ENCODE measurements at regions not wholly inside any gene's neighbourhood (a gene's known extent, or its start where the extent isn't known, plus 50 kb on each side); places are given as distances from the start of the nearest gene placed in this dataset.

DNA sequence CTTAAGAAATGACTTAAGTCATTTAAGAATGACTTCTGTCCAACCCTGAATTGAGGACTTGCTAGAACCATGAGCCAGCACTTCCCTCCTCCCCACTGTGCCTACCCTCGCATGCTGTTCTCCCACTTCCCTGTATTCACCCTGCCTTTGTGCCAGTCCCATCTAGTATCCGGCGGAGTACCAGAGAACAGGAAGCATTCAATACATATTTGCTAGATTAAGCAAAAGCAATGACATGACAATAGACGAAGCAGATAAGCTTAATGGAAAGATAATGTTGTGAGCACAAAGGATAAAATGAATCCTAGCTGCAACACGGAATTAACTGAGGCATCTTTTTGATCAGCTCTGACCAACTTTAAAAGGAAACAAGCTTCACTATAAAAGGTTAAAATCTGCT is 328.5 kb downstream of the TDRD15 start:
- Histone ChIP-seq H3K4me3 (ENCODE audit: low read length) (no peak overlapping the region), H3K27ac (ENCODE audit: low read length) (no peak overlapping the region), H3K9me3 (ENCODE audit: control insufficient read depth, insufficient read depth, low read length) (no peaks in the 10 kb centered on the region), H3K36me3 (ENCODE audit: control insufficient read depth, insufficient read depth, low read length) (no peaks in the 10 kb centered on the region), H3K27me3 (ENCODE audit: control insufficient read depth, insufficient read depth, low read length) (no peaks in the 10 kb centered on the region), H3K4me1 (ENCODE audit: control insufficient read depth, insufficient read depth, low read length) (no peaks in the 10 kb centered on the region)
- H3K36me3 Mint-ChIP-seq = no peaks in the 10 kb centered on the region
- no peaks in the 10 kb centered on the region for H3K4me1 Mint-ChIP-seq
- 28% methylated on average over 5 of the region's 5 CpGs for WGBS (ENCODE audit: insufficient coverage)
- DNase-seq (no peak), ATAC-seq (no peak)
- peaks cover 4 to 8% of the 10 kb centered on the region in 2 donors for H3K9me3 Mint-ChIP-seq
- TF ChIP-seq, protein P1, sequence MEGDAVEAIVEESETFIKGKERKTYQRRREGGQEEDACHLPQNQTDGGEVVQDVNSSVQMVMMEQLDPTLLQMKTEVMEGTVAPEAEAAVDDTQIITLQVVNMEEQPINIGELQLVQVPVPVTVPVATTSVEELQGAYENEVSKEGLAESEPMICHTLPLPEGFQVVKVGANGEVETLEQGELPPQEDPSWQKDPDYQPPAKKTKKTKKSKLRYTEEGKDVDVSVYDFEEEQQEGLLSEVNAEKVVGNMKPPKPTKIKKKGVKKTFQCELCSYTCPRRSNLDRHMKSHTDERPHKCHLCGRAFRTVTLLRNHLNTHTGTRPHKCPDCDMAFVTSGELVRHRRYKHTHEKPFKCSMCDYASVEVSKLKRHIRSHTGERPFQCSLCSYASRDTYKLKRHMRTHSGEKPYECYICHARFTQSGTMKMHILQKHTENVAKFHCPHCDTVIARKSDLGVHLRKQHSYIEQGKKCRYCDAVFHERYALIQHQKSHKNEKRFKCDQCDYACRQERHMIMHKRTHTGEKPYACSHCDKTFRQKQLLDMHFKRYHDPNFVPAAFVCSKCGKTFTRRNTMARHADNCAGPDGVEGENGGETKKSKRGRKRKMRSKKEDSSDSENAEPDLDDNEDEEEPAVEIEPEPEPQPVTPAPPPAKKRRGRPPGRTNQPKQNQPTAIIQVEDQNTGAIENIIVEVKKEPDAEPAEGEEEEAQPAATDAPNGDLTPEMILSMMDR (IDR thresholded peaks at IDR 0.05) = no peak
- intact Hi-C loops (cut with micrococcal nuclease) = no loop called here
- no peak overlapping the region for H3K4me3 Mint-ChIP-seq
- no peaks in the 10 kb centered on the region for H3K27me3 Mint-ChIP-seq (ENCODE audit: low read depth in 2 of 2)
- no peak overlapping the region for H3K27ac Mint-ChIP-seq

DNA sequence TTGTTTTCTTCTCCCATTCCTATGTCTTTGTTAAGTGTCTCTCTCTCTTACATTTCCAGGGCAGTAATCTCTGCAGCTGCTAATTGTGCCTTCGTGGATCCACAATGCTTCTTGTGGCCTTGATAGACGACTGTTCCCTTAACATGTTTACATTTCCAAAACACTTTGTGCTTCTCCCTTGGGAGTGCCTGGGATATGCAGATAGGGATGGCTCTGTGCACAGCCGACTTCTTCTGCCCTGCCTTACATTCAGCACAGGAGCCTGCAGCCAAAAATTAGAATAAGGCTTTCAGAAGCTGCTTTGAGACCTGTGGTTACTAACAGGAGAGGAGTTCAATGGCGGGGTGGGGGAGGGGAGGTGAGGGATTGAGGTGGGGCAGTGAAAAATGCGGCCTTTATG is 328.9 kb downstream of the TDRD15 start:
- no peaks in the 10 kb centered on the region for H3K27me3 Mint-ChIP-seq (ENCODE audit: low read depth in 2 of 2)
- TF ChIP-seq, protein P1 (IDR thresholded peaks at IDR 0.05) = no peak
- no peaks in the 10 kb centered on the region for H3K36me3 Mint-ChIP-seq
- H3K27ac Mint-ChIP-seq = no peak overlapping the region
- Histone ChIP-seq H3K4me1 (ENCODE audit: control insufficient read depth, insufficient read depth, low read length) (no peaks in the 10 kb centered on the region), H3K9me3 (ENCODE audit: control insufficient read depth, insufficient read depth, low read length) (no peaks in the 10 kb centered on the region), H3K27ac (ENCODE audit: low read length) (no peak overlapping the region), H3K4me3 (ENCODE audit: low read length) (no peak overlapping the region), H3K27me3 (ENCODE audit: control insufficient read depth, insufficient read depth, low read length) (no peaks in the 10 kb centered on the region), H3K36me3 (ENCODE audit: control insufficient read depth, insufficient read depth, low read length) (no peaks in the 10 kb centered on the region)
- ATAC-seq = no peak
- no peak for DNase-seq
- no peak overlapping the region for H3K4me3 Mint-ChIP-seq
- H3K9me3 Mint-ChIP-seq = peaks cover 2 to 8% of the 10 kb centered on the region in 2 donors
- WGBS (ENCODE audit: insufficient coverage) = 38% methylated on average over 5 of the region's 5 CpGs
- no peaks in the 10 kb centered on the region for H3K4me1 Mint-ChIP-seq
- intact Hi-C loops (cut with micrococcal nuclease) = no loop called here

DNA sequence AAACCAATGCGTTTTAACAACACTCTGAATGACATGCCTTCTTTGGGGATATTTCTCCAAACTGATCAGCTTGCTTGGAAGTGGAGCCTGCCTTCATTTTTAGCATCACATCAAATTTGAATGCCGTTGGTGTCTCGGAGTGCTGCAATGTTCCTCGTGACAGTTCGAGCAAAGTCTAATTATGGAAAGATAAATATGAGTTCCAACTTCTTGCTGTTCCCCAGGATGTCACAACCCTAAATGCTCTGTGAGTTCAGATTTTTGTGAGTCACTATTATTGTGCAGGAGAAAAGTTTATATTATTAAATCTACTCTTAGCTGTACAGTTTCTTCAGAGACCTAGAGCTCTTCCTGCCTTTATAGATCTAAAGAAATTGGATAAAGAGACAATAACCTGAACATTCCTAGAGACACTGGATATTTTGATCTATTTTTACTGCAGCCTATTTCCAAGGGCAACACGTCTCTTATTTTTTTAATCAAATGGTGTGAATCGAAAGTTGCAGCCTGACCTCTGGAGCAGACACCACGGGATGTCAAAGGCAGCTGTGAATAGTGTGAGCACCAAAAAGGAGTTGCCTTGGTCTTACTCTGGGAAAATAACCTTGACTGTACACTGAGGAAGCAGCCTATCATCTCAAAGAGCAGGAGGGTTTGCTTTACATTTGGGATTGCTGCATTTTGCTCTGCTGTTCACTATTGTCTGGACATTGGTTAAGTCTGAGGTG is 330.1 kb downstream of the TDRD15 start:
- DNase-seq = no peak
- no peaks in the 10 kb centered on the region for H3K36me3 Mint-ChIP-seq
- Histone ChIP-seq H3K27ac (ENCODE audit: low read length) (no peak overlapping the region), H3K4me1 (ENCODE audit: control insufficient read depth, insufficient read depth, low read length) (no peaks in the 10 kb centered on the region), H3K9me3 (ENCODE audit: control insufficient read depth, insufficient read depth, low read length) (no peaks in the 10 kb centered on the region), H3K36me3 (ENCODE audit: control insufficient read depth, insufficient read depth, low read length) (no peaks in the 10 kb centered on the region), H3K27me3 (ENCODE audit: control insufficient read depth, insufficient read depth, low read length) (no peaks in the 10 kb centered on the region), H3K4me3 (ENCODE audit: low read length) (no peak overlapping the region)
- WGBS (ENCODE audit: insufficient coverage) = 81% methylated on average over 8 of the region's 8 CpGs
- H3K27me3 Mint-ChIP-seq (ENCODE audit: low read depth in 2 of 2) = no peaks in the 10 kb centered on the region
- H3K4me1 Mint-ChIP-seq = no peaks in the 10 kb centered on the region
- no peak for ATAC-seq
- no peak overlapping the region for H3K27ac Mint-ChIP-seq
- H3K9me3 Mint-ChIP-seq = peaks cover 4 to 14% of the 10 kb centered on the region in 2 donors
- TF ChIP-seq, protein P1 (IDR thresholded peaks at IDR 0.05) = no peak
- no peak overlapping the region for H3K4me3 Mint-ChIP-seq
- intact Hi-C loops (cut with micrococcal nuclease) = no loop called here

DNA sequence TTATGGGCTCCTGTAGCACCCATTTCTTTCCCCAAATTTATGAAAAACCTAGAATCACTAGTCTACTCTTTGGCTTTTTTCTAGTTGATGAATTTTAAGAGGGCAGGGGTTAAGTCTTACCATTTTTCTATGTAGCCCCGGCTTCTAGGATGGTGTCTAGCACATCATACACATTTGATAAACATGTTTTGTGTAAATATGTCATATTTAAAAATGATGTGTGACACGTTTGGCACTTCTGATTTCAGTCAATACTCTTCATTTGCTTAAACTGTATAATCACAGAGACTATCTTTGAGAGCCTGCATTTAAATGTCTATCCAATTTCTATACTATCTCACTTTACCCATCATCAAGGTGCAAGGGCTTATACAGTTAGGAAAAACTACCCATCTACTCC is 331.1 kb downstream of the TDRD15 start:
- H3K9me3 Mint-ChIP-seq = peaks cover 7 to 17% of the 10 kb centered on the region in 2 donors
- no peak overlapping the region for H3K27ac ChIP-seq (ENCODE audit: low read length)

More for the DNA sequence above, 331.1 kb downstream of the TDRD15 start:
- TF ChIP-seq, protein P1 (IDR thresholded peaks at IDR 0.05) = no peak
- H3K27ac Mint-ChIP-seq = no peak overlapping the region
- no peaks in the 10 kb centered on the region for H3K36me3 ChIP-seq (ENCODE audit: control insufficient read depth, insufficient read depth, low read length)
- ATAC-seq (no peak), DNase-seq (no peak)
- no peaks in the 10 kb centered on the region for H3K4me1 ChIP-seq (ENCODE audit: control insufficient read depth, insufficient read depth, low read length)
- H3K36me3 Mint-ChIP-seq = peaks cover 7% of the 10 kb centered on the region
- H3K4me3 ChIP-seq (ENCODE audit: low read length) = no peak overlapping the region
- H3K9me3 ChIP-seq (ENCODE audit: control insufficient read depth, insufficient read depth, low read length) = no peaks in the 10 kb centered on the region
- no peaks in the 10 kb centered on the region for H3K27me3 Mint-ChIP-seq (ENCODE audit: low read depth in 2 of 2)
- no peaks in the 10 kb centered on the region for H3K27me3 ChIP-seq (ENCODE audit: control insufficient read depth, insufficient read depth, low read length)
- no peak overlapping the region for H3K4me3 Mint-ChIP-seq
- intact Hi-C loops (cut with micrococcal nuclease) = no loop called here
- no CpG with 5 or more reads among the region's 2 CpGs for WGBS (ENCODE audit: insufficient coverage)
- H3K4me1 Mint-ChIP-seq = no peaks in the 10 kb centered on the region
